GM12874 (cell line): ENCODE measurements at regions not wholly inside any gene's neighbourhood (a gene's known extent, or its start where the extent isn't known, plus 50 kb on each side); places are given as distances from the start of the nearest gene placed in this dataset.

Experiments used
- TF ChIP-seq, protein P1 (sequence below): IDR thresholded peaks from 2 replicates; pipeline ENCODE4 v1.5.1; 2011; ENCODE audit warnings: low read depth, mild to moderate bottlenecking, control low read depth, low read length, moderate library complexity; ENCODE audit not compliant: insufficient read depth

DNA sequence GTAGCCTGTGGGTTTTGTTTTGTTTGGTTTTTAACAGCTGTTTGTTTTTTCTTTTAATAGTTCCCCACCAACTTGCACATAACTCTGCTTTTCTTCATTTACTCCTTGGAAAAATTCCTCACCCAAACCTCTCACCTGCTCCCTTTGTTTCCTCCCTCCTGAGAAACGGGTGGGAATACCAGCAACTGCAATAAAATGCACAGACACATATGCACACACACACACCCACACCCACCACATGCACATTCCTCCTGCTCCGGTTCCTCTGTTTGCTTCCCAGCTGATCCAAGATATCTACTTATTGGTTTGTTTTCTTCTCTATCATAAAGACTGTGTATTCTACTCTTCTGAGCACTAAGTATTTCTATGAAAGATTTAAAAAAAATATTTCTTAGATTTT lies 161.1 kb upstream of the EPHA7 start:
- TF ChIP-seq, protein P1, sequence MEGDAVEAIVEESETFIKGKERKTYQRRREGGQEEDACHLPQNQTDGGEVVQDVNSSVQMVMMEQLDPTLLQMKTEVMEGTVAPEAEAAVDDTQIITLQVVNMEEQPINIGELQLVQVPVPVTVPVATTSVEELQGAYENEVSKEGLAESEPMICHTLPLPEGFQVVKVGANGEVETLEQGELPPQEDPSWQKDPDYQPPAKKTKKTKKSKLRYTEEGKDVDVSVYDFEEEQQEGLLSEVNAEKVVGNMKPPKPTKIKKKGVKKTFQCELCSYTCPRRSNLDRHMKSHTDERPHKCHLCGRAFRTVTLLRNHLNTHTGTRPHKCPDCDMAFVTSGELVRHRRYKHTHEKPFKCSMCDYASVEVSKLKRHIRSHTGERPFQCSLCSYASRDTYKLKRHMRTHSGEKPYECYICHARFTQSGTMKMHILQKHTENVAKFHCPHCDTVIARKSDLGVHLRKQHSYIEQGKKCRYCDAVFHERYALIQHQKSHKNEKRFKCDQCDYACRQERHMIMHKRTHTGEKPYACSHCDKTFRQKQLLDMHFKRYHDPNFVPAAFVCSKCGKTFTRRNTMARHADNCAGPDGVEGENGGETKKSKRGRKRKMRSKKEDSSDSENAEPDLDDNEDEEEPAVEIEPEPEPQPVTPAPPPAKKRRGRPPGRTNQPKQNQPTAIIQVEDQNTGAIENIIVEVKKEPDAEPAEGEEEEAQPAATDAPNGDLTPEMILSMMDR, result no peak

DNA sequence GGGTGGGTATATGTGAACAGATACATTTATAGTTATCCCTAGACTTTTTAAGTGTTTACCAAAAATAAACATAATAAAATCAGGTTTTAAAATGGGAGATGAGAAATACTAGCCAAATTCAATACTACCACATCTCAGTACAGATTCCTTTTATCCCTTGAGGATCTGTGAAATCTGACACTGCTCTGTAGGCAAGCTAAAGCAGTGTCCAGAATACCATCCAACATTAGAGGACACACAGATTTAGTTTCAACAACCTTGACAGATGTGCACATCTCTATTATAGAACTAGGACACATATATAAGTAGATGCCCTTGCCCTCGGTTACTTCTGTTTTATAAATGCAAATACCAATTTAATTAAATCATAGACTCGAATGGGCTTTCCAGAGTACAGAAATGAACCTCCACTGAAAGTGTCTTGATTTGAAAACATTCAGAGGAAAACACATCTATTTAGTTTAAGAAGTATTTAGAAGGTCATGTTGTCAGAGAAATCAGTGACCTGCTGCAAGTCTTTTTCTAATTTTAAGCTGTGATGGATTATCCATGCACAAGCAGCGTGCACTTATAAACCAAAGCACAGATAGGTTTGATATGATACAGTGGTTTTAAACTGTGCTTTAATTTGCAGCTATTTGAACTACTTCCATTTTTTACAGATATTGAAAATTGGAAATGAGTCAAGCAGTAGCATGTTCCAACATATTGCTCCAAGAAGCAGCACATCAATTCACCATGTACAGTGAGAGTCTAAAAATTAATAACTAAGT lies 156.3 kb upstream of the EPHA7 start:
- TF ChIP-seq, protein P1, result no peak

DNA sequence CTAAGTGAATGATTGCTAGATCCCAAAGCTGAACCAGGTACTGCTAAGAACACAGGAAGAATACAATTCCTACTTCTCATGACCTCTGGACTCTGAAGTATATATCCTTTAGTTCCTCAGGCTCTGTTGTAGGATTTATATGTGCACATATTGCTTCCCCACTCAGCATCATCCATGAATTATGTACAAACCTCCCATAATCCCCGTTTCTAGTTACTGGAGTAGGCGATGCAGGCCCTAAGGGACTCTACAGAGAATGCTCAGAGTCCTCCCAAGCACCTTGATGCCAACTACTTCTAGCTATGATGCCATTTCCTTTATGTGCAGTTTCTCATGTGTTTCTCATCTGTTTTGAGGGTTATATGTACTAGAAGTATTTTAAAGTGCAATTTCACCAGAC lies 154.9 kb upstream of the EPHA7 start:
- TF ChIP-seq, protein P1, result no peak

DNA sequence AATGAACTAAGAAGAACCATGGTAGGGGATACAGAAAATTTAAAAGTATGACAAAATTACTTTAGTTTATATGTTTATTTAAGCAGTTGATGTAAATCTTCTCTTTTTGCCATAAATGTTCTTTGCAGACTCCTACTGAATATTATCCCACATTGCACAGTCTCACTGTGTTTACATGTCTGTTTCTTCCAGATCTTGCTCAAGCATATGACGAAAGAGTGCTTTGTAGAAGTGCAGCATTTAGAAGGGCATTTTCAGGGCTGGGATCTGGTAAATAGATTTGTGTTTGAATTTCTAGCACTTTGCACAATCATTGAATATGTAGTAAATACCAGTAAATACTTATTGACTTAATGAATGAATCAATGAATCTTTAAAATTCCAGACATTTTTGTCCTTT lies 152.0 kb upstream of the EPHA7 start:
- TF ChIP-seq, protein P1, result no peak

DNA sequence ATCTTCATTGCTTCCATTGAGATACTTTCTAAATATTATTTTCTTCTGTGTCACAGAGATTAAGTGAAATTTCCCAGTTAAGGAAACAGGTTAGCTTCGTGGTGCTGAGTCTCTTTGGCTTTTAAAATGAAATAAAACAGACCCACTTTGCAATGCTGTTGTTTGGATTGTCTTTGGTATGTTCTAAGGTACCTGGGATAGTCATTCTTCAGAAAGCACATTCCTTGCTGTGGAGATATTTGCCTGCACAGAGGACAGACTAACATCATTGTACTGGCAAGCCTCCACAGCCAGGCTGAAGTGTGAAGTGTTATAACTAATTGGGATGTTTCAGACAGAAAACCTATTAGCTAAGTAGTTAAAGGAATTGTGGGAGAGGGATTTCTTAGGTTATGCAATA lies 148.8 kb upstream of the EPHA7 start:
- TF ChIP-seq, protein P1, result no peak

DNA sequence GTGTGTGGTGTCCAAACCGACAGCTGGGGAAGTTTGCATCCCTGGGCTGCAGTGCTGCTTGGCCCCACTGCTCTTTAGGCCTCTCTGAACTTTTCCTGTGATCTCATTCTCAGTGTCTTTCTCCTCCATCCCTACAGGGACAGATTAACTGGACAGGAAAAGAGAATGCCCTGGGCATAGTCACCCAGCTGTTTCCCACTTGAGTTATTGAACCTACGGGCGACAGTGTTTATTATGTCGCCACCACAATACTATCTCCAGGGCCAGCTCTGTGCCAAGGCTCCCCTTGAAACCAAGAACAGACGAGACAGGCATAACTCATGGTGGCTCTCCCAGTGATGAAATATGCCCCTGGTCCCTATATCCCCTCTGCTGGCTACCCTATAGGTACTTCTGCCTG lies 147.8 kb upstream of the EPHA7 start:
- TF ChIP-seq, protein P1, result no peak

DNA sequence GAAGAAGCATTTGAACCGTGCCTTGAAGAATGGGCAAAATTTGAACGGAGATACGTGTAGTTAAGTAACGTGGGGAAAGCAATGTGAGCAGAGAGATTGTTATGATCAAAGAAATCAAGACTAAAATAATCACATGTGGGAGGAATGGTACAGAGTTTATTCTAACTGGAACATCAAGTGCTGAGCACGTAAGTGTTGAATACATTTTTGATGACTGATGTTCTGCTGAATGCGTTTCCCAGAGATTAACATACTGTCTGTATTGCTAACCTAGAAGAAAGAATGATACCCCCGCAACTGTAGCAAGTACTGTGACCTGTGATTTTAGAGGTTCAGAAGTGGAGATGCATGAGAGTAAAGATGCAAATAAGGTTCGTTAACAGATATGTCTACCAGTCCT lies 146.9 kb upstream of the EPHA7 start:
- TF ChIP-seq, protein P1, result no peak

DNA sequence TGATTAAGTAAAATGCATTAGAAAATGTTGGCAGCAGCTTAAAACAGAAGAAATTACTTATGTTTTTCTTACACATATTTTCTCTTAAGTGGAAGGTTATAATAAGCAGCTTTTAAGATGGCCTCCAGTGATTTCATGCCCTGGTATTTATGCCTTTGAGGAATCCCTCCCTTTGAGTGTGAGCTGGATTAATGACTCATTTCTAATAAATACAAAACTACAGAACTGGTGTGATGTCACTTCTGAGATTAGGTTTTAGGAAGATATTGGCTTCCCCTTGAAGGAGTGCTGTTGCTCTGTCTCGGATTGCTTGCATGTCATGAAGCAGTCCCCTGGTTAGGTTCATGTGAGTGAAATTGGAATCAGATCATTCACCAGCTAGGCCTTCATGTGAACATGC lies 143.2 kb upstream of the EPHA7 start:
- TF ChIP-seq, protein P1, result no peak
